GM20000 (cell line): ENCODE measurements at regions not wholly inside any gene's neighbourhood (a gene's known extent, or its start where the extent isn't known, plus 50 kb on each side); places are given as distances from the start of the nearest gene placed in this dataset.

Source experiments
- DNase-seq: peaks from one replicate; pipeline ENCODE4 v3.0.0; 2012; ENCODE audit warnings: low spot score
- CTCF ChIP-seq: IDR thresholded peaks from 2 replicates; pipeline ENCODE4 v1.5.1; 2012; ENCODE audit warnings: mild to moderate bottlenecking, control low read depth; ENCODE audit errors: extremely low read depth, missing control alignments

- DNase-seq = no peak
- no peak for TF ChIP-seq CTCF
These were observed 406.3 kb downstream of the MEI4 start for GRCh38 chr6:78059171-78059570.

GRCh38 chr6:78062993-78063392 is 410.2 kb downstream of the MEI4 start:
- TF ChIP-seq CTCF = no peak
- no peak for DNase-seq

DNA sequence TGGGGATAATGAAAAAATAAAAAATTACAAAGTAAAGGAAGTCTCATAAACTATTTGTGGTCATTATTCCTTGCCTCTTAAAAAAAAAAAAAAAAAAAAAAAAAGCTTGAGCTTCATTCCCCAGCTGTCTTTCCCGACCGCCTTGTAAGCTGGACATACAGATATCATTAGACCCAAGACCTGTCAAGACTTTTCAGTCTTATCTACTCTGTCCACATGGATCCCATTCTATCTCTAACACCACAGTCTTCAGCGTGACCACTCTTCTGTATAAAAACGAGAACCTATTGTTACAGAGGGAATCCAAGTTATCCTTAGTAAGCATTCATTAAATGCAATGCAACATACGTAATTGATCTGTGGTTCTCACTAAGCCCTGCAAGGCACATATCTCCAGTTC is 423.5 kb downstream of the MEI4 start:
- DNase-seq = no peak
- no peak for TF ChIP-seq CTCF

- DNase-seq = no peak
- no peak for TF ChIP-seq CTCF
These were observed 436.7 kb downstream of the MEI4 start for GRCh38 chr6:78089531-78089930.

- no peak for DNase-seq
- TF ChIP-seq CTCF = no peak
These were observed 441.1 kb downstream of the MEI4 start for GRCh38 chr6:78093906-78094305.

- no peak for TF ChIP-seq CTCF
- no peak for DNase-seq
These were observed 448.5 kb downstream of the MEI4 start for GRCh38 chr6:78101387-78101786.

DNA sequence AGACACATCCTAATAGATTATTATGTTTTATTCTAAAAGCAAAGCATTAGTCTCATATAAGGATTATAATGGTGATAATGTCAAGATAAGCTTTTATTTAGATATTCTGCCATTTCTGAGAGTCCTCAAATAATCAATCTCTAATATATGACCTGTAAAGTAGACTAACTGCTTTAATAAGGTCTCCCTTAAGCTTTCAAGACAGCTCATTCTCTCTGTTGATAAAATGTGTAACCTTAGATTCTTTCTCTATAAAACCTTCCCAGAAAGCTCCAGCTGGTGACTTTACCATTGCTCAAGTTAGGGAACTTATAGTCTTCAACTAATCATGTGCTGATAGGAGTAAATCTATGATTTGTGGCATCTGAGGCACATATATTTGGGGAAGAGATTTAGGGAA is 457.8 kb downstream of the MEI4 start:
- DNase-seq = no peak
- no peak for TF ChIP-seq CTCF
